ENCODE measurements at regions not wholly inside any gene's neighbourhood (a gene's known extent, or its start where the extent isn't known, plus 50 kb on each side); places are given as distances from the start of the nearest gene placed in this dataset.

- Histone ChIP-seq H3K27me3 (ENCODE audit: insufficient read depth, low read length) (no peaks in the 10 kb centered on the region), H3K9me3 (ENCODE audit: insufficient read depth, low read depth, low read length) (no peaks in the 10 kb centered on the region), H3K4me1 (ENCODE audit: insufficient read depth, low read length) (peaks cover 15% of the 10 kb centered on the region; the same call in 1 of the 2 replicates), H3K27ac (ENCODE audit: low read length) (peak overlapping the region; percentile 94), H3K9ac (ENCODE audit: low read depth, low read length) (peak overlapping the region; percentile 67; the same call in 1 of the 2 replicates), H3K4me3 (ENCODE audit: low read length) (peak overlapping the region; percentile 31; the same call in 1 of the 2 replicates), H3K36me3 (ENCODE audit: insufficient read depth, low read depth, low read length) (no peaks in the 10 kb centered on the region)
Measured at GRCh38 chr4:181949704-181950312, 293.4 kb upstream of the TENM3 start.

- Histone ChIP-seq H3K27ac (ENCODE audit: low read length) (peak overlapping the region; percentile 16), H3K9me3 (ENCODE audit: insufficient read depth, low read depth, low read length) (no peaks in the 10 kb centered on the region), H3K27me3 (ENCODE audit: insufficient read depth, low read length) (no peaks in the 10 kb centered on the region), H3K4me3 (ENCODE audit: low read length) (no peak overlapping the region), H3K36me3 (ENCODE audit: insufficient read depth, low read depth, low read length) (no peaks in the 10 kb centered on the region), H3K9ac (ENCODE audit: low read depth, low read length) (peak overlapping the region; percentile 8; the same call in 1 of the 2 replicates), H3K4me1 (ENCODE audit: insufficient read depth, low read length) (peaks cover 15% of the 10 kb centered on the region; the same call in 1 of the 2 replicates)
Measured at GRCh38 chr4:181950372-181951127, 292.7 kb upstream of the TENM3 start.

GRCh38 chr4:181951265-181951664, 291.9 kb upstream of the TENM3 start:
- peaks cover 15% of the 10 kb centered on the region; the same call in 1 of the 2 replicates for H3K4me1 ChIP-seq (ENCODE audit: insufficient read depth, low read length)
- no peaks in the 10 kb centered on the region for H3K36me3 ChIP-seq (ENCODE audit: insufficient read depth, low read depth, low read length)
- no peak overlapping the region for H3K27ac ChIP-seq (ENCODE audit: low read length)
- no peak overlapping the region for H3K9ac ChIP-seq (ENCODE audit: low read depth, low read length)
- H3K27me3 ChIP-seq (ENCODE audit: insufficient read depth, low read length), result no peaks in the 10 kb centered on the region
- no peaks in the 10 kb centered on the region for H3K9me3 ChIP-seq (ENCODE audit: insufficient read depth, low read depth, low read length)
- H3K4me3 ChIP-seq (ENCODE audit: low read length), result no peak overlapping the region

GRCh38 chr4:181952478-181952877, 290.7 kb upstream of the TENM3 start:
- peaks cover 15% of the 10 kb centered on the region; the same call in 1 of the 2 replicates for H3K4me1 ChIP-seq (ENCODE audit: insufficient read depth, low read length)
- H3K27me3 ChIP-seq (ENCODE audit: insufficient read depth, low read length), result no peaks in the 10 kb centered on the region
- H3K27ac ChIP-seq (ENCODE audit: low read length), result no peak overlapping the region
- no peak overlapping the region for H3K9ac ChIP-seq (ENCODE audit: low read depth, low read length)
- H3K9me3 ChIP-seq (ENCODE audit: insufficient read depth, low read depth, low read length), result no peaks in the 10 kb centered on the region
- H3K36me3 ChIP-seq (ENCODE audit: insufficient read depth, low read depth, low read length), result no peaks in the 10 kb centered on the region
- H3K4me3 ChIP-seq (ENCODE audit: low read length), result no peak overlapping the region

GRCh38 chr4:181956512-181956911, 286.7 kb upstream of the TENM3 start:
- H3K36me3 ChIP-seq (ENCODE audit: insufficient read depth, low read depth, low read length), result no peaks in the 10 kb centered on the region
- no peak overlapping the region for H3K9ac ChIP-seq (ENCODE audit: low read depth, low read length)
- H3K4me3 ChIP-seq (ENCODE audit: low read length), result no peak overlapping the region
- no peaks in the 10 kb centered on the region for H3K27me3 ChIP-seq (ENCODE audit: insufficient read depth, low read length)
- H3K9me3 ChIP-seq (ENCODE audit: insufficient read depth, low read depth, low read length), result no peaks in the 10 kb centered on the region
- H3K27ac ChIP-seq (ENCODE audit: low read length), result no peak overlapping the region
- 0 out of 2 replicates have a peak, but pooled peaks cover 3% of the 10 kb centered on the region for H3K4me1 ChIP-seq (ENCODE audit: insufficient read depth, low read length)

GRCh38 chr4:181957088-181957487, 286.1 kb upstream of the TENM3 start:
- Histone ChIP-seq H3K4me3 (ENCODE audit: low read length) (no peak overlapping the region), H3K9me3 (ENCODE audit: insufficient read depth, low read depth, low read length) (no peaks in the 10 kb centered on the region), H3K27ac (ENCODE audit: low read length) (no peak overlapping the region), H3K4me1 (ENCODE audit: insufficient read depth, low read length) (peaks cover 5% of the 10 kb centered on the region; the same call in 1 of the 2 replicates), H3K27me3 (ENCODE audit: insufficient read depth, low read length) (no peaks in the 10 kb centered on the region), H3K9ac (ENCODE audit: low read depth, low read length) (no peak overlapping the region), H3K36me3 (ENCODE audit: insufficient read depth, low read depth, low read length) (no peaks in the 10 kb centered on the region)

- Histone ChIP-seq H3K4me3 (ENCODE audit: low read length) (no peak overlapping the region), H3K27me3 (ENCODE audit: insufficient read depth, low read length) (no peaks in the 10 kb centered on the region), H3K4me1 (ENCODE audit: insufficient read depth, low read length) (peaks cover 10% of the 10 kb centered on the region; the same call in 1 of the 2 replicates), H3K9ac (ENCODE audit: low read depth, low read length) (no peak overlapping the region), H3K27ac (ENCODE audit: low read length) (no peak overlapping the region), H3K9me3 (ENCODE audit: insufficient read depth, low read depth, low read length) (no peaks in the 10 kb centered on the region), H3K36me3 (ENCODE audit: insufficient read depth, low read depth, low read length) (no peaks in the 10 kb centered on the region)
Measured at GRCh38 chr4:181958446-181958845, 284.8 kb upstream of the TENM3 start.

GRCh38 chr4:181959121-181959520, 284.1 kb upstream of the TENM3 start:
- H3K4me1 ChIP-seq (ENCODE audit: insufficient read depth, low read length), result peaks cover 10% of the 10 kb centered on the region; the same call in 1 of the 2 replicates
- H3K4me3 ChIP-seq (ENCODE audit: low read length), result no peak overlapping the region
- H3K9ac ChIP-seq (ENCODE audit: low read depth, low read length), result no peak overlapping the region
- H3K9me3 ChIP-seq (ENCODE audit: insufficient read depth, low read depth, low read length), result no peaks in the 10 kb centered on the region
- H3K27me3 ChIP-seq (ENCODE audit: insufficient read depth, low read length), result no peaks in the 10 kb centered on the region
- H3K27ac ChIP-seq (ENCODE audit: low read length), result no peak overlapping the region
- no peaks in the 10 kb centered on the region for H3K36me3 ChIP-seq (ENCODE audit: insufficient read depth, low read depth, low read length)

GRCh38 chr4:181960384-181960783, 282.8 kb upstream of the TENM3 start:
- Histone ChIP-seq H3K4me3 (ENCODE audit: low read length) (no peak overlapping the region), H3K4me1 (ENCODE audit: insufficient read depth, low read length) (peaks cover 12% of the 10 kb centered on the region; the same call in 1 of the 2 replicates), H3K9ac (ENCODE audit: low read depth, low read length) (no peak overlapping the region), H3K36me3 (ENCODE audit: insufficient read depth, low read depth, low read length) (no peaks in the 10 kb centered on the region), H3K27me3 (ENCODE audit: insufficient read depth, low read length) (no peaks in the 10 kb centered on the region), H3K9me3 (ENCODE audit: insufficient read depth, low read depth, low read length) (no peaks in the 10 kb centered on the region), H3K27ac (ENCODE audit: low read length) (no peak overlapping the region)

- no peaks in the 10 kb centered on the region for H3K36me3 ChIP-seq (ENCODE audit: insufficient read depth, low read depth, low read length)
- H3K9ac ChIP-seq (ENCODE audit: low read depth, low read length), result no peak overlapping the region
- no peak overlapping the region for H3K4me3 ChIP-seq (ENCODE audit: low read length)
Measured at GRCh38 chr4:181962321-181962720, 280.9 kb upstream of the TENM3 start.

GRCh38 chr4:181964731-181965130, 278.5 kb upstream of the TENM3 start:
- H3K36me3 ChIP-seq (ENCODE audit: insufficient read depth, low read depth, low read length), result no peaks in the 10 kb centered on the region
- no peak overlapping the region for H3K27ac ChIP-seq (ENCODE audit: low read length)

More at GRCh38 chr4:181962321-181962720, 280.9 kb upstream of the TENM3 start:
- H3K4me1 ChIP-seq (ENCODE audit: insufficient read depth, low read length), result peaks cover 12% of the 10 kb centered on the region; the same call in 1 of the 2 replicates
- H3K9me3 ChIP-seq (ENCODE audit: insufficient read depth, low read depth, low read length), result no peaks in the 10 kb centered on the region
- no peak overlapping the region for H3K27ac ChIP-seq (ENCODE audit: low read length)
- no peaks in the 10 kb centered on the region for H3K27me3 ChIP-seq (ENCODE audit: insufficient read depth, low read length)

More at GRCh38 chr4:181964731-181965130, 278.5 kb upstream of the TENM3 start:
- Histone ChIP-seq H3K9ac (ENCODE audit: low read depth, low read length) (no peak overlapping the region), H3K27me3 (ENCODE audit: insufficient read depth, low read length) (no peaks in the 10 kb centered on the region), H3K4me1 (ENCODE audit: insufficient read depth, low read length) (peaks cover 10% of the 10 kb centered on the region; the same call in 1 of the 2 replicates), H3K9me3 (ENCODE audit: insufficient read depth, low read depth, low read length) (no peaks in the 10 kb centered on the region), H3K4me3 (ENCODE audit: low read length) (no peak overlapping the region)

Measured in iPS-20b (cell line).